ENCODE measurements at regions not wholly inside any gene's neighbourhood (a gene's known extent, or its start where the extent isn't known, plus 50 kb on each side); places are given as distances from the start of the nearest gene placed in this dataset.

DNA sequence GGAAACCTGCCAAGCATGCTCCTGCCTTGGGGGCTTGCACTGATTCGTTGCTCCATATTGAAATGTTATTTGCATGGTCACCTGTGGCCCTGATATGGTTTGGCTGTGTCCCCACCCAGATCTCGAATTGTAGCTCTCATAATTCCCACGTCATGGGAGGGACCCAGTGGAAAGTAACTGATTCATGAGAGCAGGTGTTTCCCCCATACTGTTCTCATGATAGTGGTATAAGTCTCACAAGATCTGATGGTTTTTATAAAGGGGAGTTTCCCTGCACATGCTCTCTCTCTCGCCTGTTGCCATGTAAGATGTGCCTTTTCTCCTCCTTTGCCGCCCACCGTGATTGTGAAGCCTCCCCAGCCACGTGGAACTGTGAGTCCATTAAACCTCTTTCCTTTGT is 402.4 kb downstream of the ETS1 start:
- intact Hi-C loops (cut with micrococcal nuclease; ENCODE audit: unreplicated experiment), result no loop called here
- BruUV-seq (replicated peaks), result no TSS peak
- Histone ChIP-seq H3K4me3 (ENCODE audit: low read depth, low read length, poor library complexity, severe bottlenecking) (no peak overlapping the region), H4K20me1 (ENCODE audit: insufficient read depth, low read length) (no peaks in the 10 kb centered on the region), H3K9me3 (ENCODE audit: low read length) (no peaks in the 10 kb centered on the region), H2AFZ (ENCODE audit: low read length) (no peak overlapping the region), H3K36me3 (ENCODE audit: insufficient read depth, low read length) (no peaks in the 10 kb centered on the region), H3K79me2 (ENCODE audit: insufficient read depth, low read depth, low read length) (no peaks in the 10 kb centered on the region), H3K9me2 (ENCODE audit: insufficient read depth, low read length) (no peaks in the 10 kb centered on the region), H3K4me1 (ENCODE audit: insufficient read depth, low read length, poor library complexity, severe bottlenecking) (no peaks in the 10 kb centered on the region), H3K4me2 (ENCODE audit: low read length) (no peak overlapping the region), H3K27ac (ENCODE audit: low read depth, low read length, poor library complexity, severe bottlenecking) (no peak overlapping the region)
- TF ChIP-seq, protein P1, sequence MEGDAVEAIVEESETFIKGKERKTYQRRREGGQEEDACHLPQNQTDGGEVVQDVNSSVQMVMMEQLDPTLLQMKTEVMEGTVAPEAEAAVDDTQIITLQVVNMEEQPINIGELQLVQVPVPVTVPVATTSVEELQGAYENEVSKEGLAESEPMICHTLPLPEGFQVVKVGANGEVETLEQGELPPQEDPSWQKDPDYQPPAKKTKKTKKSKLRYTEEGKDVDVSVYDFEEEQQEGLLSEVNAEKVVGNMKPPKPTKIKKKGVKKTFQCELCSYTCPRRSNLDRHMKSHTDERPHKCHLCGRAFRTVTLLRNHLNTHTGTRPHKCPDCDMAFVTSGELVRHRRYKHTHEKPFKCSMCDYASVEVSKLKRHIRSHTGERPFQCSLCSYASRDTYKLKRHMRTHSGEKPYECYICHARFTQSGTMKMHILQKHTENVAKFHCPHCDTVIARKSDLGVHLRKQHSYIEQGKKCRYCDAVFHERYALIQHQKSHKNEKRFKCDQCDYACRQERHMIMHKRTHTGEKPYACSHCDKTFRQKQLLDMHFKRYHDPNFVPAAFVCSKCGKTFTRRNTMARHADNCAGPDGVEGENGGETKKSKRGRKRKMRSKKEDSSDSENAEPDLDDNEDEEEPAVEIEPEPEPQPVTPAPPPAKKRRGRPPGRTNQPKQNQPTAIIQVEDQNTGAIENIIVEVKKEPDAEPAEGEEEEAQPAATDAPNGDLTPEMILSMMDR (conservative IDR thresholded peaks at IDR 0.05; ENCODE audit: low read length), result no peak
- no peak for TF ChIP-seq EZH2phosphoT487 (IDR thresholded peaks at IDR 0.05; ENCODE audit: borderline replicate concordance, low read depth, low read length)
- CTCF ChIA-PET (ENCODE audit: unreplicated experiment), result no interaction called here
- no peak for DNase-seq (ENCODE audit: low spot score)
- POLR2A ChIA-PET, result no interaction called here

GRCh38 chr11:128182844-128183243 is 404.5 kb downstream of the ETS1 start:
- Histone ChIP-seq H3K4me1 (ENCODE audit: insufficient read depth, low read length, poor library complexity, severe bottlenecking) (no peaks in the 10 kb centered on the region), H3K36me3 (ENCODE audit: insufficient read depth, low read length) (no peaks in the 10 kb centered on the region), H3K9me2 (ENCODE audit: insufficient read depth, low read length) (no peaks in the 10 kb centered on the region), H3K79me2 (ENCODE audit: insufficient read depth, low read depth, low read length) (no peaks in the 10 kb centered on the region), H3K4me3 (ENCODE audit: low read depth, low read length, poor library complexity, severe bottlenecking) (no peak overlapping the region), H2AFZ (ENCODE audit: low read length) (no peak overlapping the region), H3K9me3 (ENCODE audit: low read length) (no peaks in the 10 kb centered on the region), H3K27ac (ENCODE audit: low read depth, low read length, poor library complexity, severe bottlenecking) (no peak overlapping the region), H3K4me2 (ENCODE audit: low read length) (no peak overlapping the region), H4K20me1 (ENCODE audit: insufficient read depth, low read length) (no peaks in the 10 kb centered on the region)
- TF ChIP-seq, protein P1 (conservative IDR thresholded peaks at IDR 0.05; ENCODE audit: low read length), result no peak
- TF ChIP-seq EZH2phosphoT487 (IDR thresholded peaks at IDR 0.05; ENCODE audit: borderline replicate concordance, low read depth, low read length), result no peak
- ChIA-PET CTCF (ENCODE audit: unreplicated experiment) (no interaction called here), POLR2A (interaction anchor here (0.8 kb wide), 1 partner anchor 13 kb away, joined by 3 read pairs; no protein-coding TSS in a partner anchor)
- no TSS peak for BruUV-seq (replicated peaks)
- no peak for DNase-seq (ENCODE audit: low spot score)
- intact Hi-C loops (cut with micrococcal nuclease; ENCODE audit: unreplicated experiment), result no loop called here

DNA sequence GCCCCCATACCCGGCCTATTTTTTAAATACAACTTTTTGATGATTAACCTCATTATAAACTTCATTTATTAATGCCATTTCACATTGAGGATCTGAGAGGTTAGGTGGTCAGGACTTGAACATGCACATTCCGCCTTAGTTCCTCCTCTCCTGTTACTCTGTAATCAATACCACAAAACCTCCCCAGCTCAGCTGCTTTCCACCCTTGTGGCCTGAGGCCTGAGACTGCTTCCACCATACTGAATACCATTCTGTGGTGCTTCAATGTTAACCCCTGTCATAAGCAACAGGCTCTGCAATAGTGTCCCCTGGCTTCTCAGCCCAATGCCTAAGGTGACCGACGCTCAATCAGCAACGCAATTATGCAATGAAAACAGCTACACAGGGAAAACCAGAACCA is 405.4 kb downstream of the ETS1 start:
- Histone ChIP-seq H3K4me3 (ENCODE audit: low read depth, low read length, poor library complexity, severe bottlenecking) (no peak overlapping the region), H3K4me1 (ENCODE audit: insufficient read depth, low read length, poor library complexity, severe bottlenecking) (no peaks in the 10 kb centered on the region), H3K4me2 (ENCODE audit: low read length) (no peak overlapping the region), H3K79me2 (ENCODE audit: insufficient read depth, low read depth, low read length) (no peaks in the 10 kb centered on the region), H3K36me3 (ENCODE audit: insufficient read depth, low read length) (no peaks in the 10 kb centered on the region), H2AFZ (ENCODE audit: low read length) (no peak overlapping the region), H3K9me2 (ENCODE audit: insufficient read depth, low read length) (no peaks in the 10 kb centered on the region), H3K9me3 (ENCODE audit: low read length) (no peaks in the 10 kb centered on the region), H4K20me1 (ENCODE audit: insufficient read depth, low read length) (no peaks in the 10 kb centered on the region), H3K27ac (ENCODE audit: low read depth, low read length, poor library complexity, severe bottlenecking) (no peak overlapping the region)
- no TSS peak for BruUV-seq (replicated peaks)
- DNase-seq (ENCODE audit: low spot score), result no peak
- ChIA-PET POLR2A (interaction anchor here (0.8 to 1.3 kb wide), 2 partner anchors 14 to 78 kb away, joined by 3 read pairs; no protein-coding TSS in a partner anchor), CTCF (ENCODE audit: unreplicated experiment) (no interaction called here)
- TF ChIP-seq EZH2phosphoT487 (IDR thresholded peaks at IDR 0.05; ENCODE audit: borderline replicate concordance, low read depth, low read length), result no peak
- TF ChIP-seq, protein P1 (conservative IDR thresholded peaks at IDR 0.05; ENCODE audit: low read length), result no peak
- intact Hi-C loops (cut with micrococcal nuclease; ENCODE audit: unreplicated experiment), result no loop called here
